Activated CD8-positive, alpha-beta T cell treated with anti-CD3 and anti-CD28 coated beads, Interleukin-2, amount 10 ng/mL, durations not matched to agents 7 days and 5 days (primary cell): ENCODE measurements at regions not wholly inside any gene's neighbourhood (a gene's known extent, or its start where the extent isn't known, plus 50 kb on each side); places are given as distances from the start of the nearest gene placed in this dataset.

Experiments used
- ATAC-seq: fragments of 150-1000 bp; cut with Tn5 transposase; one replicate; pipeline ENCODE4 v1.10.0; 2021; ENCODE audit warnings: moderate library complexity
- CTCF ChIA-PET: fragments of 350-600 bp; sonication (Branson Sonifier 250); formaldehyde crosslinking; loops from one replicate; lab custom pipeline; 2021; ENCODE audit warnings: antibody characterized with exemption; lab: Charles Lee
- POLR2A ChIA-PET: fragments of 350-600 bp; sonication (Branson Sonifier 250); formaldehyde crosslinking; loops from one replicate; lab custom pipeline; 2021; ENCODE audit warnings: antibody characterized with exemption; lab: Charles Lee
- DNase-seq: peaks from one replicate; pipeline ENCODE4 v3.0.0-alpha.2; 2020
- H3K27ac Mint-ChIP-seq: one replicate; pipeline ENCODE4 v1.8.0; 2021; ENCODE audit warnings: mild to moderate bottlenecking, mixed read lengths
- H3K27me3 Mint-ChIP-seq: one replicate; pipeline ENCODE4 v1.8.0; 2021; ENCODE audit warnings: low read depth, mixed read lengths
- H3K36me3 Mint-ChIP-seq: one replicate; pipeline ENCODE4 v1.8.0; 2021; ENCODE audit warnings: low read depth, mixed read lengths
- H3K4me1 Mint-ChIP-seq: one replicate; pipeline ENCODE4 v1.8.0; 2021; ENCODE audit warnings: low read depth, mixed read lengths
- H3K4me3 Mint-ChIP-seq: one replicate; pipeline ENCODE4 v1.8.0; 2021; ENCODE audit warnings: mild to moderate bottlenecking, mixed read lengths
- H3K9me3 Mint-ChIP-seq: one replicate; pipeline ENCODE4 v1.8.0; 2022; ENCODE audit warnings: mixed read lengths; ENCODE audit not compliant: insufficient read depth

- ChIA-PET POLR2A (no interaction called here), CTCF (no interaction called here)
- no peaks in the 10 kb centered on the region for H3K4me1 Mint-ChIP-seq
- no peak overlapping the region for H3K27ac Mint-ChIP-seq
- DNase-seq (no peak), ATAC-seq (no peak)
- no peaks in the 10 kb centered on the region for H3K36me3 Mint-ChIP-seq
- no peaks in the 10 kb centered on the region for H3K27me3 Mint-ChIP-seq
- no peak overlapping the region for H3K4me3 Mint-ChIP-seq
- H3K9me3 Mint-ChIP-seq, result peaks cover 36% of the 10 kb centered on the region
Measured at GRCh38 chr16:64381979-64382378, 739.9 kb downstream of the CDH11 start.

- ChIA-PET CTCF (no interaction called here), POLR2A (no interaction called here)
- Mint-ChIP-seq H3K27ac (no peak overlapping the region), H3K9me3 (peaks cover 35% of the 10 kb centered on the region), H3K4me3 (no peak overlapping the region), H3K27me3 (no peaks in the 10 kb centered on the region), H3K36me3 (no peaks in the 10 kb centered on the region), H3K4me1 (no peaks in the 10 kb centered on the region)
- DNase-seq (no peak), ATAC-seq (no peak)
Measured at GRCh38 chr16:64380751-64381150, 741.1 kb downstream of the CDH11 start.

GRCh38 chr16:64375391-64375980, 746.4 kb downstream of the CDH11 start:
- ATAC-seq (no peak), DNase-seq (no peak)
- CTCF ChIA-PET, result no interaction called here
- Mint-ChIP-seq H3K9me3 (peaks cover 40% of the 10 kb centered on the region), H3K4me1 (no peaks in the 10 kb centered on the region), H3K4me3 (no peak overlapping the region), H3K27ac (no peak overlapping the region), H3K27me3 (no peaks in the 10 kb centered on the region), H3K36me3 (no peaks in the 10 kb centered on the region)
- POLR2A ChIA-PET, result no interaction called here

- ChIA-PET POLR2A (no interaction called here), CTCF (no interaction called here)
- DNase-seq, result no peak
- H3K9me3 Mint-ChIP-seq, result peaks cover 10% of the 10 kb centered on the region
- H3K4me3 Mint-ChIP-seq, result no peak overlapping the region
- no peaks in the 10 kb centered on the region for H3K27me3 Mint-ChIP-seq
- no peak for ATAC-seq
- H3K27ac Mint-ChIP-seq, result no peak overlapping the region
- H3K36me3 Mint-ChIP-seq, result no peaks in the 10 kb centered on the region
- H3K4me1 Mint-ChIP-seq, result no peaks in the 10 kb centered on the region
Measured at GRCh38 chr16:64370112-64370511, 751.8 kb downstream of the CDH11 start.

- no peaks in the 10 kb centered on the region for H3K27me3 Mint-ChIP-seq
- ChIA-PET CTCF (no interaction called here), POLR2A (no interaction called here)
- peaks cover 7% of the 10 kb centered on the region for H3K9me3 Mint-ChIP-seq
- no peaks in the 10 kb centered on the region for H3K4me1 Mint-ChIP-seq
- H3K27ac Mint-ChIP-seq, result no peak overlapping the region
- ATAC-seq (no peak), DNase-seq (no peak)
- H3K4me3 Mint-ChIP-seq, result no peak overlapping the region
- H3K36me3 Mint-ChIP-seq, result no peaks in the 10 kb centered on the region
Measured at GRCh38 chr16:64365448-64365931, 756.4 kb downstream of the CDH11 start.

- H3K4me1 Mint-ChIP-seq, result no peaks in the 10 kb centered on the region
- ChIA-PET CTCF (no interaction called here), POLR2A (no interaction called here)
- H3K27me3 Mint-ChIP-seq, result no peaks in the 10 kb centered on the region
- H3K36me3 Mint-ChIP-seq, result no peaks in the 10 kb centered on the region
- peaks cover 11% of the 10 kb centered on the region for H3K9me3 Mint-ChIP-seq
- no peak overlapping the region for H3K27ac Mint-ChIP-seq
- ATAC-seq (no peak), DNase-seq (no peak)
- no peak overlapping the region for H3K4me3 Mint-ChIP-seq
Measured at GRCh38 chr16:64364894-64365293, 757.0 kb downstream of the CDH11 start.

GRCh38 chr16:64364416-64364815, 757.4 kb downstream of the CDH11 start:
- no peak for DNase-seq
- no peaks in the 10 kb centered on the region for H3K4me1 Mint-ChIP-seq
- ChIA-PET POLR2A (no interaction called here), CTCF (no interaction called here)
- no peak for ATAC-seq
- no peaks in the 10 kb centered on the region for H3K27me3 Mint-ChIP-seq
- no peak overlapping the region for H3K27ac Mint-ChIP-seq
- no peaks in the 10 kb centered on the region for H3K36me3 Mint-ChIP-seq
- peaks cover 12% of the 10 kb centered on the region for H3K9me3 Mint-ChIP-seq
- H3K4me3 Mint-ChIP-seq, result no peak overlapping the region

GRCh38 chr16:64364016-64364415, 757.8 kb downstream of the CDH11 start:
- H3K36me3 Mint-ChIP-seq, result no peaks in the 10 kb centered on the region
- no peaks in the 10 kb centered on the region for H3K27me3 Mint-ChIP-seq
- ATAC-seq, result no peak
- ChIA-PET CTCF (no interaction called here), POLR2A (no interaction called here)
- peaks cover 12% of the 10 kb centered on the region for H3K9me3 Mint-ChIP-seq
- no peak overlapping the region for H3K4me3 Mint-ChIP-seq
- no peaks in the 10 kb centered on the region for H3K4me1 Mint-ChIP-seq
- H3K27ac Mint-ChIP-seq, result no peak overlapping the region
- no peak for DNase-seq

GRCh38 chr16:64363039-64363438, 758.8 kb downstream of the CDH11 start:
- no peak overlapping the region for H3K27ac Mint-ChIP-seq
- no peaks in the 10 kb centered on the region for H3K36me3 Mint-ChIP-seq
- peaks cover 12% of the 10 kb centered on the region for H3K9me3 Mint-ChIP-seq
- ChIA-PET CTCF (no interaction called here), POLR2A (no interaction called here)
- H3K4me3 Mint-ChIP-seq, result no peak overlapping the region
- no peaks in the 10 kb centered on the region for H3K27me3 Mint-ChIP-seq
- DNase-seq (no peak), ATAC-seq (no peak)
- no peaks in the 10 kb centered on the region for H3K4me1 Mint-ChIP-seq

- Mint-ChIP-seq H3K27ac (no peak overlapping the region), H3K27me3 (no peaks in the 10 kb centered on the region), H3K4me1 (no peaks in the 10 kb centered on the region), H3K9me3 (peaks cover 12% of the 10 kb centered on the region), H3K36me3 (no peaks in the 10 kb centered on the region), H3K4me3 (no peak overlapping the region)
- no peak for DNase-seq
- ATAC-seq, result no peak
- CTCF ChIA-PET, result no interaction called here
- POLR2A ChIA-PET, result no interaction called here
Measured at GRCh38 chr16:64362193-64362592, 759.7 kb downstream of the CDH11 start.

GRCh38 chr16:64361753-64362152, 760.1 kb downstream of the CDH11 start:
- peaks cover 12% of the 10 kb centered on the region for H3K9me3 Mint-ChIP-seq
- no peaks in the 10 kb centered on the region for H3K27me3 Mint-ChIP-seq
- no peak overlapping the region for H3K27ac Mint-ChIP-seq
- POLR2A ChIA-PET, result no interaction called here
- no peaks in the 10 kb centered on the region for H3K4me1 Mint-ChIP-seq
- H3K36me3 Mint-ChIP-seq, result no peaks in the 10 kb centered on the region
- CTCF ChIA-PET, result no interaction called here
- H3K4me3 Mint-ChIP-seq, result no peak overlapping the region
- ATAC-seq (no peak), DNase-seq (no peak)

- ATAC-seq (no peak), DNase-seq (no peak)
- Mint-ChIP-seq H3K4me3 (no peak overlapping the region), H3K4me1 (no peaks in the 10 kb centered on the region), H3K9me3 (peaks cover 18% of the 10 kb centered on the region), H3K27me3 (no peaks in the 10 kb centered on the region), H3K27ac (no peak overlapping the region), H3K36me3 (no peaks in the 10 kb centered on the region)
- ChIA-PET POLR2A (no interaction called here), CTCF (no interaction called here)
Measured at GRCh38 chr16:64358291-64358690, 763.6 kb downstream of the CDH11 start.

- ChIA-PET POLR2A (no interaction called here), CTCF (interaction anchor here (0.7 kb wide), 1 partner anchor 29 kb away, joined by 3 read pairs; no protein-coding TSS in a partner anchor)
- peaks cover 15% of the 10 kb centered on the region for H3K9me3 Mint-ChIP-seq
- no peaks in the 10 kb centered on the region for H3K27me3 Mint-ChIP-seq
- ATAC-seq (no peak), DNase-seq (no peak)
- no peaks in the 10 kb centered on the region for H3K36me3 Mint-ChIP-seq
- H3K4me1 Mint-ChIP-seq, result no peaks in the 10 kb centered on the region
- H3K27ac Mint-ChIP-seq, result no peak overlapping the region
- no peak overlapping the region for H3K4me3 Mint-ChIP-seq
Measured at GRCh38 chr16:64356267-64356666, 765.6 kb downstream of the CDH11 start.
